ENCODE measurements at regions not wholly inside any gene's neighbourhood (a gene's known extent, or its start where the extent isn't known, plus 50 kb on each side); places are given as distances from the start of the nearest gene placed in this dataset.

- peak; percentile 62 for DNase-seq
- Histone ChIP-seq H3K4me3 (ENCODE audit: low read depth, low read length) (no peak overlapping the region), H3K27ac (no peak overlapping the region), H3K36me3 (replicated peaks) (no peaks in the 10 kb centered on the region), H3K27me3 (replicated peaks) (no peaks in the 10 kb centered on the region)
- TF ChIP-seq CTCF (IDR thresholded peaks at IDR 0.05; ENCODE audit: low read depth, low read length, missing control alignments), result peak; percentile 83
- in situ Hi-C loops (cut with HindIII; ENCODE audit: low pct_ligation_motif_present, low sequenced_read_pairs), result no loop called here
These were observed 64.0 kb upstream of the HMCN1 start for GRCh38 chr1:185670187-185670627.

- no peak overlapping the region for H3K4me3 ChIP-seq (ENCODE audit: low read depth, low read length)
- in situ Hi-C loops (cut with HindIII; ENCODE audit: low pct_ligation_motif_present, low sequenced_read_pairs), result no loop called here
- no peak for TF ChIP-seq CTCF (IDR thresholded peaks at IDR 0.05; ENCODE audit: low read depth, low read length, missing control alignments)
These were observed 66.2 kb upstream of the HMCN1 start for GRCh38 chr1:185668013-185668412.

GRCh38 chr1:185666582-185666981, 67.6 kb upstream of the HMCN1 start:
- H3K36me3 ChIP-seq (replicated peaks), result no peaks in the 10 kb centered on the region
- in situ Hi-C loops (cut with HindIII; ENCODE audit: low pct_ligation_motif_present, low sequenced_read_pairs), result no loop called here
- DNase-seq, result no peak
- TF ChIP-seq CTCF (IDR thresholded peaks at IDR 0.05; ENCODE audit: low read depth, low read length, missing control alignments), result no peak
- no peak overlapping the region for H3K4me3 ChIP-seq (ENCODE audit: low read depth, low read length)
- H3K27me3 ChIP-seq (replicated peaks), result no peaks in the 10 kb centered on the region
- H3K27ac ChIP-seq, result no peak overlapping the region

More at GRCh38 chr1:185668013-185668412, 66.2 kb upstream of the HMCN1 start:
- Histone ChIP-seq H3K27me3 (replicated peaks) (no peaks in the 10 kb centered on the region), H3K27ac (no peak overlapping the region), H3K36me3 (replicated peaks) (no peaks in the 10 kb centered on the region)
- no peak for DNase-seq

DNA sequence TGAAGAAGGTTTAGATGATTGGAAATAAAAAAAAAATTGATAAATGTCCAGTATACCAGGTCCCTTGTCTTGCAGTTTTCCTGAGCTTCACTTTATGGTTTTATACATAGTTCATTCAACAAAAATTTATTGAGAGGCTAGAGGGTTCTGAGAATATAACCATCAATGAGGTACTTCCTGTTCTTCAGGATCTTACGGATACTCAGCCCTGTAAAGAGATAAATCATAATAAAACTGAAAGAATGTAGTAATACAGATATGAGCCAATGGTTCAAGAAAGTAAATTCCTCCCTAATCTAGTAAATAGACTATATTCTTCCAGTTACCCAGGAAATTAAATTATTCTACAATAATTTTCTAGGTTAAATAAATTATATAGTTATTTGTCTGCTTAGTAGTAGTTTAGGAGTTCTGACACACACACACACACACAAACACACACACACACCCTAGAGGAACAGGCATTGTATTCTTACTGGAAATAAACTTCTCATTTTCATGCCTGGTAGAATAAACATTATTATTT, 70.4 kb upstream of the HMCN1 start:
- in situ Hi-C loops (cut with HindIII; ENCODE audit: low pct_ligation_motif_present, low sequenced_read_pairs), result no loop called here
- TF ChIP-seq CTCF (IDR thresholded peaks at IDR 0.05; ENCODE audit: low read depth, low read length, missing control alignments), result no peak
- Histone ChIP-seq H3K27ac (no peak overlapping the region), H3K4me3 (ENCODE audit: low read depth, low read length) (no peak overlapping the region), H3K36me3 (replicated peaks) (no peaks in the 10 kb centered on the region), H3K27me3 (replicated peaks) (no peaks in the 10 kb centered on the region)
- no peak for DNase-seq

- in situ Hi-C loops (cut with HindIII; ENCODE audit: low pct_ligation_motif_present, low sequenced_read_pairs), result no loop called here
- Histone ChIP-seq H3K36me3 (replicated peaks) (no peaks in the 10 kb centered on the region), H3K27ac (no peak overlapping the region), H3K27me3 (replicated peaks) (no peaks in the 10 kb centered on the region), H3K4me3 (ENCODE audit: low read depth, low read length) (no peak overlapping the region)
- TF ChIP-seq CTCF (IDR thresholded peaks at IDR 0.05; ENCODE audit: low read depth, low read length, missing control alignments), result no peak
- DNase-seq, result no peak
These were observed 70.9 kb upstream of the HMCN1 start for GRCh38 chr1:185663332-185663731.

DNA sequence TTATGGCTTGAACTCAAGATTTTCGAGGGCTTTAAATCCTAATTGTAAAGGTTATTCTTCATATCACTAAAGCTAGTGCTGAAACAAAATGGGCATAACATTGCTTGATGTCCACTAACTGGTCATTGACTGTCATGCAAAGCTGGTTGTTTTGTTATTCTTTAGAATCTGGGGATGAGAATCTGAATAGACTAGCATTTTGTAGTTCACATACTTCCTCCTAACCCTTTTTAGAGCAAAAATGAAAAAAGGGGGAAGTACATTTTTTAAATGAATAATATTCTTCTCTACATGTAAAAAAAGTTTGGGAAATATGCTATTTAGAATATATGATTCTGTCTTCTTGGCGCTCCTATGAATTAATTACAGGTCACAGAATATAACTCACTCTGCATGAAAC, 72.2 kb upstream of the HMCN1 start:
- no peaks in the 10 kb centered on the region for H3K36me3 ChIP-seq (replicated peaks)
- in situ Hi-C loops (cut with HindIII; ENCODE audit: low pct_ligation_motif_present, low sequenced_read_pairs), result no loop called here
- no peak overlapping the region for H3K4me3 ChIP-seq (ENCODE audit: low read depth, low read length)
- DNase-seq, result no peak
- no peak overlapping the region for H3K27ac ChIP-seq
- no peaks in the 10 kb centered on the region for H3K27me3 ChIP-seq (replicated peaks)
- TF ChIP-seq CTCF (IDR thresholded peaks at IDR 0.05; ENCODE audit: low read depth, low read length, missing control alignments), result no peak
